Right ventricle myocardium superior (tissue), 1 donor: ENCODE measurements at regions not wholly inside any gene's neighbourhood (a gene's known extent, or its start where the extent isn't known, plus 50 kb on each side); places are given as distances from the start of the nearest gene placed in this dataset.

Source experiments
- ATAC-seq: fragments of 200-7000 bp; cut with Tn5 transposase; one replicate; pipeline ENCODE4 v1.9.1; 2020; ENCODE audit warnings: mild to moderate bottlenecking; ENCODE audit not compliant: poor library complexity
- DNase-seq: peaks from one replicate; pipeline ENCODE4 v3.0.0-alpha.2; 2020
- intact Hi-C: fragments of 100-400 bp; cut with DNase I; formaldehyde crosslinking; loops from one replicate; pipeline ENCODE4 v1.11.2; 2022
- donor health status: DM: no; HTN: yes; CAD: no; lungs with severe emphysema.

DNA sequence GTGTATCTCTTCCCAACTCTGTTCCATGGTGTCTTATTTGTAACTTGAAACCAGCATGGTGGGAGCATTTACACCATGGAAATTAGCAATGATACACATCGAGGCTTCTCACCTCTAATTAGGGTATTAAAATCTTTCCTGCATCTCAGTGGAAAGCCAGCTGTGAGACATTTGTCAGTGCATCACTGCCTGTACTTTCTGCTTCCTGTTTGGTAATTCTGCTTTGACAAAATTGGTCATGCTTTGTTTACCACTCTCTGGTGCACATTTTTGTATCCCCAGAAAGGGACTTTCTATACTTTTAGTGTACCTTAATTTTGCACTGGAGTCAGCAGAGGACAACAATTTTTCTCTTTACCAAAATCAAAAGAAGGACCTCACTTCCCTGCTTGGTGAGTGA, 402.1 kb downstream of the PDCD6IP start:
- intact Hi-C loops: no loop called here
- ATAC-seq (no peak), DNase-seq (no peak)

DNA sequence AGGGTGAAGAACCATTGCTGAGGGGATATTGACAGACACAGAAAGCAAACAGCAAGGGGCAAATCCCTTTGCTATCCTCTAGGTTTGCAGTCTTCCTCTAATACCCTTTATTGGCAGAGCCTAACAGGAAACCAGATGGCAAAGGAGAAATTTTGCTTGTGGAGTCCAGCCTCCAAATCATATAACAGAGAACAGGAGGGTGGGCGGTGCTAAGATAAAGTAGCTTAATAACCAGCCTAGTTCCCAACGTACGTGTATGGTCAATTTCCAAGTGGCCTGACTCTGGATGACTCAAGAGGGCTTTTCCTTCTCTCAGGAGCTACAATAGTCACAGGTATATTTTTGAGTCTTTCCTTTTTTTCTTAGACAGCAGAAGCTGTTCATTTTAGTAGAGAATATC, 404.5 kb downstream of the PDCD6IP start:
- intact Hi-C loops: no loop called here
- no peak for ATAC-seq
- no peak for DNase-seq

DNA sequence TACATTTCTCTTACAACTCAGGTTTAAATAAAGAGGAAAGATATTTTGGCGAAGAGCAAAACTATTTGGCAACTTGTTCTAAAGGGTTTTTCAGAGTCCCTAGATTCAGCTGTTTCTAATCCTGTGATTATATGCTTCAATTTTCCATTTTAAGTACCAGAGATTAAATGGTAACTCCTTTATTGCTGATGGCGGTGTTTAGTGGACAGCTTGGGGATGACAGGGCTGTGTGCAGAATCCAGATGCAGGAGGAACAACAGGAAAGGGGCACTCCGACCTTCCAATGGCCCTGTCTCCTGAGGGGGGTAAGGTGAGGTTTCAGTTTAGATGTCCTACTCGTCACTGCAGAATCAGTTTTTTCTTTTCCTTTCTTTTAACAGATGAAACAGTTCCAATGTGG, 405.0 kb downstream of the PDCD6IP start:
- ATAC-seq (no peak), DNase-seq (no peak)
- intact Hi-C loops: no loop called here

DNA sequence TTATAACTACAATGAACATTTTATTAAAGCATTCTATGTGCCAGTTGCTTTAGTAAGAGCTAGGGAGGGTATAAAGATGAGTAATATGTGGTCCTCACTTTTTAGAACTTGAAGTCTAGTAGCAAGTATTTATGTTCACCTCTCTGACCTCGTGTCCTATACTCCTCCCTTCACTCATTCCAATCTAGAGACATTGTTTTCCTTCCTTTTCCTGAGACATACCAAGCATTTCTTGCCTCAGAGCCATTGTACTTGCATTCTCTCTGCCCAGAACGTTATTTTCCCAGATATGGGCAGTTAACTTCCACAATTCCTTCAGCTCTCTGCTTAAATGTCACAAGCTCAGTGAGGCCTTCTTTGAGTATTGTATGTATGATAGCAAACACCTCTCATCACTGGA, 408.6 kb downstream of the PDCD6IP start:
- ATAC-seq (no peak), DNase-seq (no peak)
- intact Hi-C loops: no loop called here

DNA sequence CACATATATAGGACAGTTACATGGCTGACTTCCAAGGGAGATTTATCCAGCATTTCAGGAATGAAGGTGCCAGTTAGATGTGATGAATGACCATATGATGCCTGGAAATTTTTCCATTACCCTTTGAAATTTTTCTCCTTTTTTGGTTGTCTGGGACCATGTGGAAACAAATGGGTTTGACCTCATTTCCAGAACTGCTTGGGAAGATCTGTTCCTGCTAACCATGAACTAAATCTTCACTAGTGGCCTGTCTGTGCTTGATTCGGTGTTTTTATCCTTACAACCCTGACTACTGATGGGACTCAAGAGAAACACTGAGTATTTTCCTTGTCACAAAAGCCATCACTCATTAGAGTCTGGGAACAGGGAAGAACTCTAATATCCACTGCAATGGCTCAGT, 409.4 kb downstream of the PDCD6IP start:
- intact Hi-C loops: no loop called here
- ATAC-seq: no peak
- no peak for DNase-seq

DNA sequence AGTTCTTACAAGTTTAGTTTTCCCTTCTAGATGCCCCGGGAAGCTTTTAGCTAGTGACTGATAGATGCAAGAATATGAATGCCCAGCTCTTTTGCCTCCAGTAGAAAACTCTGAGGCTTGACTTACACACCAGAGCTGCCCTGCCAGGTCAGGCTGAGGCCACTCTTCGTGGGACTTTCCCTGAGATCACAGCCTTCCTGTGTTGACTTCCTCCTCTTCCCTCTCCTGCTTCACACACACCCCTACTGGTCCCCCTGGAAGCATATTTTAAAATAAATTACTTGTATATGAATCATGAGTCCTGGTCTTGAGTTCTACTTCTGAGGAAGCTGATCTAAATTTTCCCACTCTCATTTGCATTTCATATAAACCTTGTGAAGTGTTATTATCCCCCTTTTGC, 413.7 kb downstream of the PDCD6IP start:
- DNase-seq (no peak), ATAC-seq (no peak)
- intact Hi-C loops: no loop called here

DNA sequence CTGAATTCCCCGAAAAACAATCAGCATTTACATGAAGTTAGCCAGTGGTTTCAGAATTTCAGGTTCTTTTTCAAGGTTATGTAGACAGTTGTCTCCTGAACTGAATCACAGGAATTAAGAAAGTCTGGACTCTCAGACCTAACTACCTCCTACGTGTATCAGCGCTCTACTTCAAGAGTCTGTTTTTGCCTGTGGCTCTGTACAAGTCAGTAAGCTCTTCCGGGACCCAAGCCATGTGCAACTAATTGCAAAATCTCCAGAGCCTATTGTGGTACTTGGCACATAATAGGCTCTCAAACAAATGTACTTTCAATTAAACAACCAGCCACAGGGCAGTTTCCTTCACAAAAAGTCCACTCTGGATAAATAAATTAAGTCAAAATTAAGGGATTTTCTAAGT, 414.2 kb downstream of the PDCD6IP start:
- ATAC-seq: peak; percentile 97
- intact Hi-C loops: no loop called here
- peak; percentile 47 for DNase-seq

DNA sequence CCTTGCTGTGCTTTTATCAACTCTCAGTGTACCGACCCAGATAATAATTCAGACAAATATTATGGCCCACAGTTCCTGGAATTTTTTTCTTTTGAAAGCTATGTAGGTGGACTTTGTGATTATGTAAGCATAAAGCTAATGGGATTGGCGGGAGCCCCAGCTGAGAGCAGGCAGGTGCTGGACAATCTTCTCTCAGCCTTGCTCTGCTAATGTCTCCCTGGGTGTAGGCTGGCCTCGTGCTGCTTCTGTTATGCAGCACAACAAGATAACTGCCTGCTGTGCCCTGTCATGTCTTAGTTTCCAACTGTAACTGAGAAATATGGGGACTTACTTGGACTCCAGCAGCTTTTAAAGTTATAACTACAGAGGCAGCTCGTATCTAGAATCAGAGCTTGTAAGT, 415.0 kb downstream of the PDCD6IP start:
- ATAC-seq: peak; percentile 67
- intact Hi-C loops: no loop called here
- no peak for DNase-seq

DNA sequence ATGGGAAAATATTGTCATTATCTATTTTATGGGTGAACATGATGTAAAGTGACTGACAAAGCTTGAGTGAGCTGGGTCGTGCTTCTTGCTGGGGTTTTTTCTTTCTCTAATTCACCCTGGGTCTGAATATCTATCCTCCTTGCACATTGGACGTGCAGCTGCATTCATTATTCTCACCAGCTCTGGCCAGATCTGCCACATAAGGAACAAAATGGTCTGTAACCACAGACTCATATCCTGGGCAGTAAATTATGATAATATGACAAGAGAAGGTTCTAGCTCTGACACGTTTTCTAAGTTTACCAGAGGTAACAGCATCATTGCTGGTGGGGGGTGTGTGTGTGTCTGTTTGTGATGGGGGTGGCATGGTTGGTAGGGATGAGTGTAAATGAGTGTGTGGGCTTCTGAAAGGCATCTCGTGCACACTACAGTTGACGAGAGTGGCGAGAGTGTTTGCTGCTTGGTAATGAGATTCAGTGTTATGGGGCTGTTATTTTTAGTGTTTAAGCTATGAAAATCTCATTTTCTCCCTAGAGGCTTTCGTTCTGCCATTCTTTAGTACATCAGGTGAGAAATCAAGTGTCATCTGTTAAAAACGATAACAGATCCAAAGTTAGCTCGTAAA, 418.4 kb downstream of the PDCD6IP start:
- DNase-seq (no peak), ATAC-seq (no peak)
- intact Hi-C loops: no loop called here

DNA sequence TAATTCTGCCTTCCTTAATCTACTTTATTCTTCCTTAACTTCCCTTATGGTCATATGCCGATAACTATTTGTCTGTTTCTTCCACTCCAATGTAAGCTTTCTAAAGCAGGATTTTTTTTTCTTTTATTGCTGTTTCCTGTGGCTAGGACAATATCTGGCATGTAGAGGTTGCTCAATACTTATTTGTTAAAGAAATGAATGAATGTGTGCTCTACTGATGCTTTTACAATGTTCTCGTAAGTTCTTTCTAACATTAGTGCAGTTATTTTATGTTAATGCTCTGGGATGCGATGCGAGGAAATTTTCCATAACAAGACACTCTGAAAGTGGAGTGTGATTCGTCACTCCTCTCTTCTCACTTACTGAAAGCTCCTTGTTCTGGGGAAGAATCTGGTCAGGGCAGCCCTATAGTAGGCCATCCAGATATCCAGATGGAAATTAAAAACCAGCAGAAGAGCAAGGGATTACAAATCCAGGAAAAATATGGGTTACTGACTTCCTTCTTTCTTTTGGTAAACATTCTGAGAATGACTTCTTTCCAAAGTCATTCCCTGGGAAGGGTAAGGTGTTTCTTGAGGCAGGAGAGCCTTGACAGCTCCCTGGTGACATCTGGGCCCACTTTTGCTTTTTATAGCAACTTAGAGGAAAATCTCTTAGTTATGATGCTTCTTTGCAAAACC, 420.4 kb downstream of the PDCD6IP start:
- DNase-seq (no peak), ATAC-seq (no peak)
- intact Hi-C loops: no loop called here

DNA sequence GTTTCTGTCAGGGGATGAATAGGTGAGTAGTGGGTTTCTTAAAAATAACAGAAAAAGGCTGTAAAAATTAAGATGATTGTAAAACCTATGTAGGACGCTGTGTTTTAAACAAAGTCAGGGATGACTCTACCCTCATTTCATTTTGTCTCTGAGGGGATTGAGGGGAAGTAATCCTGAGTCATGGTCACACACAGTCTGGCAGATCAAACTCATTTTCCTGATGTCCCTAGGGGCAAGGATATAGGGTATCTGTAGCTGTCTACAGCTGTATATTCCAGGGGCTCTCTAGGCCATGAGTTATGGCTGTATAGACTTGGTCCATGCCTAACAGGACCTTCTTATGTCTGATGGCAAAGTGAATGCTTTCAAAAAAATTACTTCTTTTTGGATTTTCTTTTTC, 421.1 kb downstream of the PDCD6IP start:
- intact Hi-C loops: no loop called here
- no peak for ATAC-seq
- no peak for DNase-seq

DNA sequence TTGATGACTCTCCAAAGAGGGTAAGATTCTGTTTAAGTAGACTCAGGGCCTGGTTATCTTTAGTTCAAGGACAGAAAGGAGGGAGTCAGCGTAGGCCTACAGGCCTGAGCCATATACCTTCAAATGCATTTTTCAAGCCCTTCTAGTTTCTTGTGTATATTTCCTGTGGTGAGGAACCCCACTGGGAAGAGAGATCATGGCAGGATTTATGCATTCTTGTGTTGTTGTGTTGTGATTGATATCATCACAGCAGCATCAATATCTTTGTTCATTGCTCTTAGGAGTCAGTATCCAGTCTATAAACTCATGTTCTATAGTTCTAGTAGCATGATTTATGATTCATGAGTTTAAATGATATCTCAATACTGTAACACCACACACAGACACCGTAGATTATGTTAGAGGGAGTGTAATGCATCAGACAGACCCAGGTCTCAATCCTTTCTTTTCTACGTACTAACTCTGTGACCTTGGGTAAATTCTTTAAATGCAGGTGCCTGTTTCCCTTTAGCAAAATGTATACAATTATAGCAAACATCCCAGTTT, 427.5 kb downstream of the PDCD6IP start:
- intact Hi-C loops: no loop called here
- ATAC-seq (no peak), DNase-seq (no peak)

DNA sequence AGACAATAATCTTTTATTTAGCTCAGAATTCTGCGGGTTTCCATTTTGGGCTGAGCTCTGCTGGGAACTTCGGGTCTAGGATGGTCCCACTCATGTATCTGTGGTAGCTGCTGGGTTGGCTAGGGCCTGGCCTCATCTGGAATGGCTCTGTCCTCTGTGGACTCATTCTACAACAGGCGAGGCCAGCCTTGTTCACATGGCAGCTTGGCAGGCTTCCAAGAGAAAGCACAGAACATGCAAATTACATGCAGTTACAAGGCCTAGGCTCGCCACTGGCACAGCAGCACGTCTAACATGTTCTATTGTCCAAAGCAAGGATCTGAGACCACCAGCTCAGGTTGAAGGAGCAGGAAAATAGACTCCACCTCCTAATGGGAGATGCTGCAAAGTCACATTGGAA, 431.4 kb downstream of the PDCD6IP start:
- no peak for ATAC-seq
- DNase-seq: no peak
- intact Hi-C loops: no loop called here

DNA sequence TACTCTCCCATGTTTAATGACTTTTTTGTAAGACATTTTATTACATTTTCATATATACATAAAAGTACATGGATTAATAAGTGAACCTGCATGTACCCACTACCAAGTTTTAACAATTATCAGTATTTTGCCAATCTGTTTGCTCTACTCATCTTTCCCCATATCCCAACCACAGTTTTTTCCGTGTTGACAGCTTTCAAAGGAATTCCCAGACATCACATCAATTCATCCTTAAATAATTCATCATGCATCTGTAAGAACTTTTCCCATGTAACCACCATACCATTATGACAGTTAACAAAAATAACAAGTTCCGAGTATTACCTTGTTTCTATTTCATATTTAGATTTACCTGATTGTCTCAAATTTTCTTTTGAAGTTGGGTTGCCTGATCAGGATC, 436.7 kb downstream of the PDCD6IP start:
- intact Hi-C loops: no loop called here
- ATAC-seq (no peak), DNase-seq (no peak)

DNA sequence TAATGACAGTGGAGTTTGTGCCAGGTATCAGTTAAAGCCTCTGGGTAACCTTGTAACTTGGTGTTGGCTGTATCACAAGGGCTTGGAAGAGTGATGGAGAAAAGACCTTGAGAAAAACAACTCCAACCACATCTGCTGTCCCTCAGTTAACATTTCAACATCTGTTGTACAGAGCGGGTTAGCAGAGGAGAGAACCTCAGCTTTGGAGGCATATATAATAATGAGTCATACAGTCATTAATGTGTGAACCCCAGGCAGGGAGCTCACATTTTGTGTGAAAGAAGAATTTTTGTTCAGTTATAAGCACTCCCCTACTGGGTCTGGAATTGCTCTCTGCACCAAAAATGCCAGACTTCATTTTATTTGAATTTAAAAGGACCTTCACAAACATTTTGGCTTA, 439.5 kb downstream of the PDCD6IP start:
- intact Hi-C loops: no loop called here
- DNase-seq (no peak), ATAC-seq (no peak)

DNA sequence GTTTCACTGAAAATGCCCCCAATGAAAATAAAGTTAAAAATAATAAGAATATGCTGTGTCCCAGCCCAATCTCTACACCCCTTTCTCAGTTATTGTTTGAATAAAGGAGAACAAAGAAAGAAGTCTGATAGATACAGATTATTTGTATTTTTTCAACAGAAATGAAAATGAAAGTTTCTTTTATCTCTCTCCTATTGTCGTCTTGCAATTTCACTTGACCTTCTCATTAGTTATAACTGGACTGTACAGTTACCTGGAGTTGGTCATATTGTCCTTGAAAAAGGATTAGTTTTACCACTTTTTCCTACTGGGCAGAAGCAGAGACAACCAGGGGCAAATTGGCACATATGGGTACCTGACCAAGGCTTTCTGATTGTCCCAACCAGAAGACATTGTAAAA, 440.0 kb downstream of the PDCD6IP start:
- intact Hi-C loops: no loop called here
- no peak for ATAC-seq
- DNase-seq: no peak

DNA sequence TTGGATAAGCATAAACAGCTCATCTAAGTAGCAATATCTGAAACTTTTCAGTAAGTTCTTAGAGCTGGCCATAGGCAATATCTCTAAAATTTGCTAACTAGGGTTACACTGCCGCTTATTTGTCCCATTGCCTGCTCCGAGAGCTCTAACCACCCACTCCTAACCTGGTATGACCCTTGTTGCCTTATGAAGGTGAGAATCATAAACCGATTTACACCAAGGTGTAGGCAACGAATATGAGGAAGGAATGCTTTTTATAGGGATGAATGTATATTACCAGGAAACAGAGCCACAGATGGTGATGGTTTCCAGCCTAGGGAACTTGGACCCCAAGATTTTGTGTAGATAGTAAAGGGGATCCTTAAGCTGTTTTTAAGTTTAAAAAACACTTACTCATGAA, 440.9 kb downstream of the PDCD6IP start:
- ATAC-seq (no peak), DNase-seq (no peak)
- intact Hi-C loops: no loop called here

DNA sequence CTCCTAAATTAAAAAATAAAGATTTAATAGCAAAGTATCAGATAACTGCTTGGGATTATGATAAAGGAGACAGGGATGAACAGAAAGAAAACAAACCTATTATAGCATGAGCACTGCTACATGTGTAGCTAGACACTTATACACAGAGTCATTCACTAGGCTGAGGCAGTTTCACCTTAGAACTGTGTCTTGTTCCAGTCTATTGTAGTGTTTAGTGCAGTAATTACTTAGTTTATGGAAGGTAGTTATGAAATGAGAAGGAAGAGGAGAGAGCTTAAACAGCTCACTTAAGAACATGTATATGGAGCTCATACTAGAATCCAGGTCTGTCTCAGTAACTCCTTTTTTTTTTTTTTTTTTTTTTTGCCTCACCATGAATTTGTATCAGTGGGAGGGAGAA, 441.4 kb downstream of the PDCD6IP start:
- DNase-seq: no peak
- no peak for ATAC-seq
- intact Hi-C loops: no loop called here

DNA sequence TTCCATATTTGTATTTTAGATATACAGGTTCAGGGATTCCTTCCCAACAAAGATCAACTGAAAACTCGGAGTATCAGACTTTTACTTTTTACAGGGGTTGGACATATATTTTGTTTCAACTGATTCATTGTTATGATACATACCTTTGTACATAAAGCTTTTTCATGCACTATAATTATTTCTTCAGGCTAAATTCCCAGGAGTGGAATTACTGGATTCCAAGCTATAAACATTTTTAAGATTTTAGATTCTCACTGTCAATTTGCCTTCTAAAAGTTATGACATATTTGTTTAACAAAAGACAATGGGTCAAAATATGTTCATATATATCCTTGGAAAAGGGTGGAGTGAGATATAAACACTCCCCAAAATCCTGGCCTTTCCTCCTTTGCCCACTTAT, 449.0 kb downstream of the PDCD6IP start:
- ATAC-seq: no peak
- intact Hi-C loops: no loop called here
- DNase-seq: no peak

DNA sequence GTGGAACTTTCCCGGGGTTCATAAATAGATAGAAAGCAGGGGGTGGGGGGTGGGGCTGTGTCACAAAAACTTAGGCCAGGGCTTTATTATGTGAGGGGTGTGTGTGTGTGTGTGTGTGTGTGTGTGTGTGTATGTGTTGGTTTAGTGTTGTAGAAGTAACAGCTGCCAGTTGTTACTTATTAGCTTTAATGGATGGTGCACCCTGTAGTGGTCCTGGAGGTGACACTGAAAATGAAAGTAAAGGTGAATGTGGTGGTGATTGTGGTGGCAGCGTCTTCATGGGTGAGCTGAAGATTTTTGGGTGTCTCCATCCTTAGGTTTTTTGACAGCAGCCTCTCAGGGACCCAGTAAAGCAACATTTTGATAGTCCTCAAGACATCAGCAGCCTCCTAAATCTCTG, 449.9 kb downstream of the PDCD6IP start:
- ATAC-seq (no peak), DNase-seq (no peak)
- intact Hi-C loops: no loop called here

DNA sequence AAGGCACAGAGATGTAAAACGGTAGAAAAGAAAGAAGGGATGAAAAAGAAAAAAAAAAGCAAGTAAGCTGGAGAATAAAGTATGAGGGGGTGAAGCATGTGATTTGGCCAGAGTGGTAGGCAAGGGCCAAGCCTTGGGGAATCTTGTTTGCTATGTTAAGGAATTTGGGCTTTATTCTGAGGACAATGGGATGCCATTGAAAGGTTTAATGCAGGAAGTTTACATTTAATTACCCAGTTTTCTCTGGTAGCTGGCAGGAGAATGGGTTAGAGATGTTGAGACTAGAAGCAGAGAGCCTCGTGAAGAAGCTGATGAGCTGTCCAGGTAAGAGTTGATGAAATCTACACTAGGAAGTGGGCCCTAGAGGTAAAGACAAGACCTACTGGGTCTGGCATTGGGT, 455.9 kb downstream of the PDCD6IP start:
- ATAC-seq: no peak
- DNase-seq: no peak

More for the DNA sequence above, 455.9 kb downstream of the PDCD6IP start:
- intact Hi-C loops: no loop called here
